C1 segment of cervical spinal cord (tissue), 14 donors: ENCODE measurements at regions not wholly inside any gene's neighbourhood (a gene's known extent, or its start where the extent isn't known, plus 50 kb on each side); places are given as distances from the start of the nearest gene placed in this dataset.

Source experiments
- DNase-seq, 14 donors: peaks; one replicate each; lab custom pipeline; 2025; lab: John Stamatoyannopoulos, UW

DNA sequence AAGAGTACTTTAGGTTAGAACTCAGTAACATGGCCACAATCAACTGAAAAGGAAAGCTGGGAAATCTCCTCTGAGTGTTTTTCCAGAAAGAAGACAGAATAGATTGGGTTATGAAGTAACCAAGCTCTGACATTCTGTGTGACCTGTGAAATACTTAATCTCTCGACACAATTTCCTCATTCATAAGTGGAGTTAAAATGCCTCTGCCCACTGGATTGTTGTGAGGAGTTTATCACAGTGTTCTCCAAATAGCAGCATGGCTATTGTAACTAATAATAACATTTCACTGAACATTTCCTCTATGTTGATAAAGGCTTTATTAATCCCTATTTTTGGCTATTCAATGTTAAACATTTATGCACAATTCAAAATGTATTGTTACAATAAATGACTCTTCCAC lies 311.0 kb downstream of the GABRB2 start:
- DNase-seq, result no peak

DNA sequence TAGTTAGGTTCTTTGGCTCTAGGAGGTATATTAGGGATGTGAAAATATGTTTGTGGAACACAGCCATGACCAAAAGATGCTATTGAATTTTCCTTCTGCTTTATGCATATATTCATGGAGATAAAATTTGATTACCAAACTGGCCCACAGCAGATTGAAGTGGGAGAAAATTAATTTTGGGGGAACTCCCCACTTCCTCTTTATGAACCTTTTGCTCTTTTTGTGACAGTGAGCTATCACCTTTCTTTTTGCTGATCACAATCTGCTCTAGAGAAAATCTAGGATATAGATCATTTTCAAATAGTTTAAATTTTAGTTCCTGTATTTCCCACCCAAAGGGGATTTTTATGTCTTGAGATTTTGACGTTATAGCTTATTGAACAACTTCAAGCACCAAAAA lies 313.0 kb downstream of the GABRB2 start:
- DNase-seq, result no peak

DNA sequence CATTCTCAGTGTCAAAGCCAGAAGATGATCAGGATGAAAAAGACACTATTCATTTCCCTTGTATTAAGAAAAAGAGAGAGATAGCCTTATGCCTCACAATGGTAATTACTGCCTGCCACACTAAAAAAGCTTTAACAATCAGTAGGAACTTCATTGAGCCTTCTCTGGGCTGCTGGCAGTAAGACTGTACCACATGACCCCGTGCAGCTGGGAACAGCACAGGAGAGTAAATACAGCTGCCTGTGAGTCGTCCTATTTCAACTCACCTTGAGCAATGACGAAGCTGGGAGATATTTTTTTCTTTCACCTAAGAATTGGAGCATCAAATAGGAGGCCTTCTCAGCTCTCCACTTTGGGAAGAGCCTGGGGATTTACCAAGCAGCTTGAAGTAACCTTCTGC lies 316.3 kb downstream of the GABRB2 start:
- no peak for DNase-seq

DNA sequence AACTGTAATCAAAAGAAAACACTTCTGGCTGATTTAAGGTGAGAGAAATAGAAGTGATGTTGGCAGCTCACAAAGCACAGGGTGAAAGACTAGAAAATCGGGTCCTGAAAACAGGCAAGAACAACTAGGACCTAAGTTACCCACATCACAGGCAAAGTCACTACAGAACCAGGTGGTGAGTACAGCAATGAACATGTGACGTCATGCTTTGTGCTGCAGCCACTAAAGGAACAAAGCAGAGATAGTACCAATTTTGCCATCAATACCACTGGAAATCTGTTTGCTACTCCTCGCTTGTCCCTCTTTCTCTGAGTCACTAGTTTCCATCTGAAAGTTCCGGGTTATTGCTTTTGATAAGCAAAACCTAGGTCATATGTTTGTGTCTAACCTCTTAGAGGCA lies 326.7 kb downstream of the GABRB2 start:
- no peak for DNase-seq

DNA sequence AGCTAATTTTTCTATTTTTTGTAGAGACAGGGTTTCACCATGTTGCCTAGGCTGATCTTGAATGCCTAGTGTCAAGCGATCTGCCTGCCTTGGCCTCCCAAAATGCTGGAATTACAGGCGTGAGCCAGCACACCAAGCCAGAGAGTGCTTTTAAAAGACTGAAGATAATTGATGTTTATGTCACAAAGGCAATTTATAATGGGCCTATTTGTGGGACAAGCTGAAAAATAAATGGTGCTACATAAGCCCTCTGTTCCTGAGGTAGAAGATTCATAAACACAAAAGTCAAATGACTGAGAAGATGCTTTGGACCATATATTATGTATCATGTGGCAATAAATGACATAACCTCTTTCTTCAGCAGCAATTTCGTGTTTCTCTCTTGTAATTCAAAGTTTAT lies 329.6 kb downstream of the GABRB2 start:
- no peak for DNase-seq

DNA sequence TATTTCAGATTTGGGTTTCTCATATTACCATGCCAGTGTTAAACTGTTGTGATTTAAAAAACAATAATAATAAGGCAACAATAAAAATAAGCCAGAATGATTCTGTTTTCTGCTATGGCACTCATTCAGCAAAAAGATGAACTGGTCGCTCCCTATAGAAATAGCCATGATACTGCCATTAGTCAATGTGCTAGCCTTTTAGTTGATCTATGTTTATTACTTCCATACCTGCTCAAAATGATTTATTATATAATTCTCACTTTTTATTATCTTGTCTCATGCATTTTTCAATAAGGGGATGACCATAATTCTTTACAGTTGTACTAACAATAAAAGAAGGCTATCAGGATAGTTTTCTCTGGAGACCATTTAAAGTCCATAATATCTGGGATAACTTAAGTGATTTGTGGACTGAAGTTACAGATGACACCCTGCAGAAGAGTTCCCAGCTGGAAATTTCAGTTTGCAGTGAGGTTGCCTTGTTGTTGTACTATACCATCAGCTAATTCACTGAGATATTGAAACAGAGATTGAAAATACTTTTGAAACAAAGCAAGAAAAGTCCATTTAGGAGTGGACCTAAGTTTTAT lies 334.3 kb downstream of the GABRB2 start:
- DNase-seq, result no peak

DNA sequence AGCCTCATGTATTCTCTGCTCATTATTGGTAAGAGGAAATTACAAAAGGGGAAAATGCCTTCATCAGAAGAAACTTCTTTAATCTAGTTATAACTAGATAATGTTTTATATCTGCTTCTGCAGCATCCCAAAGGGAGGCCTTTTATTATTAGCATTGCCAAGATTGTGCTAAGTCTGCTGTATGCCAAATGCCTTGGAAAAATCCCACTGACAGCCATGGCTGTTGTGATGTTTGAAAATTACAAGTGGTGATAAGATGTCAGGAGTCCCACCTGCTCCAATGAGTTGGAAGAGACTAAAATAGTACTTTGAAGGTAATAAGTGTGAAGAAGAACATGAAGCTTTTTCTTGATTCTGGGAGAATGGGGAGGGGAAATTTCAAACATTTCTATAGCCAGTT lies 345.0 kb downstream of the GABRB2 start:
- DNase-seq, result peak in 1 of 14 donors; percentile 14

DNA sequence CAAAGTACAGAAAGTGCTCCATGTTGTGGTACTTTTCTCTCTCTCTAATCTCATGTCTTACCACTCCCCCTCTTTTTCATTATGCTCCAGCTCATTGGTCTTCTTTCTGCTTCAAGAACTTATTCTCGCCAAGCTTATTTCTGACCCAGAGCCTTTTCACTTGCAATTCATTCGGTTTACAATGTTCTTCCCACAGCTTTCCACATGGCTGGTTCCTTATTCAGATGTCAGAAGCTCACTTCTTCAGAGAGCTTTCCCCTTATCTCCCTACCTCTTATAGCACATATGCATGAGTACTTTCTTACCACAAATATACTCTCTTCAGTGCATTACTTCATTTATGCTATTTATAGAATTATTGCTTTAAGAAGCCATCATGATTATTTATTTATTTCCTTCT lies 338.8 kb upstream of the ATP10B start:
- DNase-seq, result no peak

DNA sequence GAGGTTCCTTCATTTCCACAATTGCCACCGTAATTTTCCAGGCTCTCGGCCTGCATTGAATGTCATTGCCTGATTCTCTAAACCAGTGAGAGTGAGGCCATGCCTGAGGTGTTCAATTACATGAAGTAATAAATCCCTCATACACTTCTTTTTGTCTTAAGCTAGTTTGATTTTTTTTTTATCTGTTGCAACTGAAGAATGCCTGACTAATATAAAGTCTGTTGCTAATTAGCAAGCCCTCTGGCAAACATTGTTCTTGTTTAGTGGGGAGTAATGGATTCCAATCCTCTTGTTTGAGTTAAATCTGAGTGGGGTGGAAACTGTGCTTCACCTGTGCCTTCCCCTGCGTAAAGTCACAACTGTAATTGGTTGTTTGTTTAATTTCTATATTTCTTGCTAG lies 338.1 kb upstream of the ATP10B start:
- DNase-seq, result no peak

DNA sequence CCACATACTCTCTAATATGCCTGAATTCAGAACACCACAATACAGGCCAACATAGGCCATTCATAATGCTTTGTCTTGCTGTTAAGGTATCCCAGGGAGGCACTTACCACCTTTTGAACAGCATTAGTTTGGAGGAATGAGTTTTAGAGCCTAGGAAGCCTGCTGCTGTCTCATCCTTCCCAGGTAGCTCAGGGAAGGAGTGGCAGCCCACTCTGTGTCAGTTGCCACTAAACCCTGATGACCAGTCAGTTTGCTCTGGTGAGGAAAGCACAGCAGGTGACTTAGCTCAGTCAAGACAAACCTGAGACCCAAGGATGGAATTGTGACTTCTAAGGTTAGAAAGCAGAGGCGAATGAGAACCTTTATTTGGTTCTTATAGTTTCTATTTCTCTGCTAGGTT lies 337.4 kb upstream of the ATP10B start:
- no peak for DNase-seq

DNA sequence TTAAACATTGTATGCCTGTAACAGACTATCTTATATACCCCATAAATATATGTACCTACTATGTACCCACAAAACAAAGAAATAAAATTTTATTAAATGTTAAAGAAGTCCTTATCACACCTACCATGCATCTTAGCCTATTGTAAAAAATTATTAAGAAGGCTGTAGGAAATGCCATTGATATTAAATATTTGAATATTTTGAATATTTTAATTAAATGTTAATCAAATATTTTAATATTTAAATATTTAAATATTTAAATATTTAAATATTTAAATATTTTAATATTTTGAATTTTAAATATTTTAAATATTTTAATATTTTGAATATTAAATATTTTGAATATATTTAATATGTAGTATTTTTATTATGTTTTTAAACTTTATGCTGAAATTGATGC lies 331.5 kb upstream of the ATP10B start:
- DNase-seq, result no peak

DNA sequence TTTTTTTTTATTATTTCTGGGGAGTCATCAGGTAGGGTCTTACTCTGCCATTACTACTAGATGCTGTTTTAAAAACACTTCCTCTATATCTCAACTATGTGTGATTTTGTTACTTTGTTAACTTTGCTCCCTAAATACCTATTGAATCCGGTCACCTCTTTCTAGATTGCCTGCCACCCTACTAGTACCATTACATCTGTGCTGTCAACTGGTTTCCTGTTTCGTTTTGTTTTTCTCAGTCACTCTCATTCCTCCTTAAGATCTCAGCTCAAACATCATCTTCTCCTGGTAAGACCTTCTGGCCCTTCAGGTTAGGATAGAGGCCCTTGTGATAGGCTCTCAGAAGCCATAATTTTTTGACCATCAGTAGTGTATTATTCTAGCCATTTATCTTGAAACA lies 324.2 kb upstream of the ATP10B start:
- DNase-seq, result no peak

DNA sequence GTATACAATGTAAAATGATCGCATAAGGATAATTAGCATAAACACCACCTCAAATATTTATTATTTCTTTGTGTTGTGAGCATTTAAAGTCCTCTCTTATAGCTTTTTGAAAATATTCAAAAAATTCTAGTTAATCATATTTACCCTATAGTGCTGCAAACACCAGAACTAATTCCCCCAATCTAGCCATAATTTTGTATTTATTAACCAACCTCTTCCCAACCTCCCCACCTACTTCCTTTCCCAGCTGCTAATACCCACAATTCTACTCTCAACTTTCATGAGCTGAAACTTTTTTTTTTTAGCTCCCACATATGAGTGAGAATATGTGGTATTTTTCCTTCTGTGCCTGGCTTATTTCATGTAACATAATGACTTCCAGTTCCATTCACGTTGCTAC lies 317.8 kb upstream of the ATP10B start:
- no peak for DNase-seq

DNA sequence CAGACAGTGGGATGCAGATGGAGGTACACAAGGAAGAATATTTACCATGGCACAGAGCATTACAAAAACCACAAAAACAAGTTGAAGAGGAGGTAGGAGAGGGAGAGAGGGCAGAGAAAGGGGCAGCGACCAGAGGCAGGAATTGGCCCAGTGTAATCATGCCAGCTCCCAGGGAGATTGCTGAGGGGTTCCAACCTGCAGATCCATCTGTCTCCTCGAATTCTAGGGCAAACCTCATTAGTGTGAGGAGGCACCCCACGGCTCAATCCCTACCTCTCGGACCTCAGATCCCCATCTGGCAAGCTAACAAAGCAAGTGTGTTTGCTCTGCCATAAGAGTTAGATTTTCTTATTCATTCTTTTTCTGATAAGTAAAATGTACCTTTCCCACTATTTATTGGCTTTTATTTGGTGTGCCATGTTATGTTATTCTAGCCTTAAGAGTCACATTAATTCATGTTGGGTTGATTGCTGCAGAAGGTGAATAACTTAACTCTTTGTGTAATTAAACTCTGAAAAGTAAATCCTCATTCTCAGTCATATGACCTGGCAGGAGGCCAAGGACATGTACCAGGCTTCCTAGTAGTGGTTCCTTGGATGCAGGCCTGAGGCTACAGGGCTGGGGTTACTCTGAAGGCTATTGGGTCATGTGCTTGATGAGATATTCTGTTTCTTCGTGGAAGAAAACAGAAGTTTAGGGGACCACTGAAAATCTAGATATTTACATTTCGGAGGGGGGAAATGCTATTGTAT lies 315.2 kb upstream of the ATP10B start:
- DNase-seq, result peak in 4 of 14 donors; percentile 22 to 98 (median 33)

DNA sequence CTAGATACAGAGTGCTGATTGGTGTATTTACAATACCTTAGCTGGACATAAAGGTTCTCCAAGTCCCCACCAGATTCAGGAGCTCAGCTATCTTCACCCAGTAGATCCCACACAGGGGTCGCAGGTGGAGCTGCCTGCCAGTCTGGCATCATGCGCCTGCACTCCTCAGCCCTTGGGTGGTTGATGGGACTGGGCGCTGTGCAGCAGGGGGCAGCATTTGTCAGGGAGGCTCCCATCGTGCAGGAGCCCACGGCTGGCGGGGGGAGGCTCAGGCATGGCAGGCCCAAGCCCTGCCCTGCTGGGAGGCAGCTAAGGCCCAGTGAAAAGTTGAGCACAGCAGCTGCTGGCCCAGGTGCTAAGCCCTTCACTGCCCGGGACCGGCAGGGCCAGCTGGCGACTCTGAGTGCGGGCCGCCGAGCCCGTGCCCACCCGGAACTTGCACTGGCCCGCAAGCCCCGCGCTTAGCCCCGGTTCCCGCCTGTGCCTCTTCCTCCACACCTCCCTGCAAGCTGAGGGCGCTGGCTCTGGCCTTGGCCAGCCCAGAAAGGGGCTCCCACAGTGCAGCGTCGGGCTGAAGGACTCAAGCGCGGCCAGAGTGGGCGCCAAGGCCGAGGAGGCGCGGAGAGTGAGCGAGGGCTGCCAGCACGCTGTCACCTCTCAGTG lies 314.1 kb upstream of the ATP10B start:
- DNase-seq, result peak in 1 of 14 donors; percentile 81

DNA sequence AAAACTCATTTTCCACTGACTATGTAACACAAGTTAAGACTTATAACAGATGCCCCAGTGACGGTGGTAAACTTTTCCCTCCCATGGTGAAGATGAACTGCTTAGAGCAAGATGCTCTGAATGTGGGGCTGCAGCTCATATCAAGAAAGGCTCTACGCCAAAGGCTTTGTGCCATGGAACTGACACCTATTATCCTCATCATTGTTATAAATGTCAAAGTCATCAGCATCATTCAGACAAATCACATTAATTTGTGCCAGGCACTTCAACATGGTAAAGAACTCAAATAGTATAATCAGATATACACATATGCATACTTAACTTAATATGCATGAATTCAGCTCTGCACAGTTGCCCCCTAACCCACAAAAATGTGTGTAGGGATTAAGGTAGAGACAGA lies 305.9 kb upstream of the ATP10B start:
- no peak for DNase-seq

DNA sequence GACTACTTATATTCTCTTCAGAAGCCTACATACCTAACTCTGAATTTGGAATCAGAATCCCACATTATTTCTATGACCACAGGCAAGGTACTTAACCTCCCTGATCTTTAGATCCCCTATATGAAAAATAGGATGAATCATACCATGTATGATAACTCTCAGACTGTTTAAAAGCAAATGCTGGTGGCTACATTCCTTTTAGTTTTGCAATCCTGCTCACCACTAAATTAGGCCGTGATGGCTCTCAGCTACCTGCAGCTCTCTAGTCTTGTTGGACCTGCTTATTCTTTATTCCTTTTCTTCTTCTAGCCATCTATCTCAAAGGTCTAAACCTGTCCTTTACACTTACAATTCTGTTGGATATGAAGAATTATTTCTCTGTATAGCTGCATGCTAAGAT lies 303.4 kb upstream of the ATP10B start:
- no peak for DNase-seq

DNA sequence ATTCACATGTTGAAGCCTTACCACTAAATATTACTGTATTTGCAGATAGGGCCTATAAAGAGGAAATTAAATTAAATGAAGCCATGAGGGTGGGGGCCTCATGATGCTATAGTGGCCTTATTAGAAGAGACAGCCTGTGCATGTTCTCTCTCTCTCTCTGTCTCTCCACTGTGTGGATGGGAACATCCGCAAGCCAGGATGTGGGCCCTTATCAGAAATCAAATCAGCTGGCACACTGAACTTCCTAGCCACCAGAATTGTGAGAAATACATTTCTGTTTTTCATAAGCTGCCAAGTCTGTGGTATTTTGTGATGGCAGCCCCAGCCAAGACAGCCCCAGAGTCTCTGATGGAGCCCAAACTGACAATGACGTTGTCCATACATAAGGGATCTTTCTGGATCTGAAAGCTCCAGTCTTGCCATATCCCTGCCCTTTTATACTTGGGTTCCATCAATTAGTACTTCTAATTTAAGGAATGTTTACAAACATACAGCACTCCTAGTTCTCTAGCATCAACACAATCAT lies 300.5 kb upstream of the ATP10B start:
- no peak for DNase-seq

DNA sequence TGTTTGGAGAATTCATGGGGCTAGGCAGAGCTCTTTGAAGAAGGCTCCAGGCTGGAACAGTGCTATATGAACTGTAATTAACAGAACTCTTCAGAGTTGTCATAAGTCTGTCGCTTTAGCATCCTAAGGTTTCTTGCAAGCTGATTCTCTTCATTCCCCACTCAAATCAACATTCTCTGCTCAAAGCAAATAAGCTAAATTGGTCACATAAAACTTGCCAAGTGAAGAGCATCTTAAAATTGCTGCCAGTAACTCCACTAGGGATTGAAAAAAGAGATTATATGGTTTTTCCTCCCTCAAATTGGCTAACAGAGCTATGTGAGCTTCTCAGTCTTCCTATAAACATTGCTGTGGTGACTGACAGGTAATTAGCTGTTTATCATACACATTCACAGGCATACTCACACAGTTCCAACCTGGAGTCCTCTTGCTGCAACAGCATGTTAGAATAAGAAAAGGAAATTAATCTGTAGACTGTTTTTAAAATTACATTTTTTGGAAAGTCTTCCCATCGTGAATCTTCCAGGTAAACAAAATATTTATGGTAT lies 298.5 kb upstream of the ATP10B start:
- no peak for DNase-seq

DNA sequence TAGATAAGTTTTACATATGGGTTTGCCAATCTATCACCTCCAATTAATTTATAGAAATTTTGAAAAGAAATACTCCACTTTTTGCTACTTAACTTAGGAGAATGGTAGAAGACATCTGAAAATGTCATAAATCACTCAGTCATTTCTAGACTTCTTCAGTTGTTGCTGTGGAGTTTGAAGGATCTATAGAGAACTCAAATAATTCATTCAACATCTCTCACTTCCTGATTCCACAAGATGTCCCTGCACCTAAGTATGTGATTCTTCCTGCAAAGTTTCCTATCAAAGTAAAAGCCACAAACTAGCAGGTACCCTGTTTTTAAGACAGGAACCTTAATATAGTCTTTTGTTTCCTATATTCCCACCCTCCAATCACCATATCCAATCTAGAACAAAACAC lies 297.1 kb upstream of the ATP10B start:
- no peak for DNase-seq

DNA sequence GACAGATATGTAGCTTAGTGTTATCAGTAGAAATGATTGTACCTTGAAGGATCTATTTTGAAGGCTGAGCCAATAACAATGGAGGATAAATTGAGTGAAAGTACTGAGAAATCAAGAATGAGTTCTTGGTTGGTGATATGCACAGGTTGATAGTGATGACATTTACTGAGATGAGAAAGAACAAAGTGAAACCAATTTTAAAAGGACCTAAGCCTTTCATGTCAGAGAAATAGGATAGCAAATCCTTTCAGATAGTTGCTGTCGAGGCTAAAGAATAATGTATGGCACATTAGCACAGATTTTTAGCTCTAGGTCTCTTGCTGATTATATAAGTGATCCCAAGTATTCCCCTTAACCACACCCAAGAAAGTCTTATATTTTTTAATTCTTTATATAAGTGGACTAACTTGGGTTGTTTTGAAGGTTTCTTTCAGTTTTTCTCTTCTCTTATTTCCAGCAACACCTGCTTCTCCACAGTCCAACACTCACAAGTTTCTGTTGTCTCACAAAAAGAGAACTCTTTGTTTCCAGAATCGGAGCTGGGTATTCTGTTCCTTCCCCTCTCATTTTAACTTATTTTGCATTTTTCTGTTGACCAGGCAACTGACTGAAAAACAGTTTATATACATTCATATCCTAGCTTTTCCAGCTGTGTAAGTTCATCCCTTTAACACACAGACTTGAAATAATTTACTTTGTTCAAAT lies 286.9 kb upstream of the ATP10B start:
- DNase-seq, result no peak

DNA sequence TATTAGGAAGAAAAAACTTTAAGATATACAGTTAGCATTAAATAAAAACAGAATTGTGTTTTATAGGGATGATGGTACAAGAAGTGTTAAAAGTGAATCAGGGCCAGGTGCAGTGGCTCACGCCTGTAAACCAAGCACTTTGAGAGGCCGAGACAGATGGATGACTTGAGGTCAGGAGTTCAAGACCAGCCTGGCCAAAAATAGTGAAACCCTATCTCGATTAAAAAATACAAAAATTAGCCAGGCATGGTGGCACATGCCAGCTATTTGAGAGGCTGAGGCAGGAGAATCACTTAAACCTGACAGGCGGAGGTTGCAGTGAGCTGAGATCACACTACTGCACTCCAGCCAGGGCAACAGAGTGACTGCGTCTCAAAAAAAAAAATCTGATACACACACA lies 282.9 kb upstream of the ATP10B start:
- DNase-seq, result no peak
